Vagina (tissue), 2 donors: ENCODE measurements at regions not wholly inside any gene's neighbourhood (a gene's known extent, or its start where the extent isn't known, plus 50 kb on each side); places are given as distances from the start of the nearest gene placed in this dataset.

Experiments
- CTCF ChIP-seq, 3 experiments: fragments of 450-650 bp in 2 of 3; fragments of 200-600 bp in 1 of 3; sonication (generic) in 1 of 3; IDR thresholded peaks; one replicate each; pipeline ENCODE4 v1.5.1; 2017 to 2019; ENCODE audit warnings: antibody characterized with exemption in 3 of 3, mild to moderate bottlenecking in 2 of 3, moderate library complexity in 2 of 3
- POLR2A ChIP-seq, 2 donors: fragments of 450-650 bp; IDR thresholded peaks; one replicate each; pipeline ENCODE4 v1.6.1; 2017; ENCODE audit warnings: antibody characterized with exemption in 2 of 2, mild to moderate bottlenecking in 2 of 2, moderate library complexity in 2 of 2
- POLR2AphosphoS5 ChIP-seq, 2 donors: sonication (generic); formaldehyde crosslinking; IDR thresholded peaks; one replicate each; pipeline ENCODE4 v1.9.0; 2017; ENCODE audit warnings: antibody characterized with exemption in 2 of 2, mild to moderate bottlenecking in 2 of 2, low read depth in 1 of 2; ENCODE audit not compliant: insufficient read depth in 1 of 2

DNA sequence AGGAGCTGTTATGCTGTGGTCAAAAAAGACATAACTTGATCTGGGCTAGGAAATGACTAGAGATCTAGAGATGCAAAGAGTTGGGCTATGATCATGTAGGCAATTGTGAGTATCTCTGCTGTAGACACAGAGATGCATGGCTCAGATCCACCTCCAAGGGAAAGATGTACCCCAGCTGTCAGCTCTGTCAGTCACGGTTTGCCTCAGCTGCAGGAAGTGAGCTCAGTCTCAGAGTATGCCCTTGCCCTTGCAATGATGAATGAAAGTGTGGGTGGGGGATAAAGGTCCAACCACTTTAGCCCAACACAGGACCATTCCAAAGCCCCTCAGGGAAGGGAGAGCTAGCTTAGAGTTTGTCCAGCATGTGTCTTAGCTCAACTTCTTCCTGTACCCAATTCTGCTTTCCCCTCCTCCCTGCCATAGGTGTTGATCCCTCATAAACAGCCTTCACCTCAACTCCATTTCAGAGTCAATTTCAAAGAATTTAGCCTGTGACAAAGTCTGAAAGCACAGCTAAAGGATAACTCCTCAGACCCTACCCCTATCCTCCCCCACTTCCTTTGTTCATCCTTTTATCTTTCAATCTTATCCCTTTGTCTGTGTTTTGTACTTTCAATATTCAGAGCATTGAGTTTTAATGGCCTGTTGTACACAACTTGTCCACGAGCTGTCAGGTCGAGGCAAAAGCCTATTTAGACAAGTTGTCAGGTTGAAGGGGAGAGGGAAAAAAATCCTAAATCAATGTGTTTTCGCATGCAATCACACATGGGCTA lies 90.6 kb downstream of the MID1IP1 start:
- TF ChIP-seq CTCF (IDR thresholded peaks at IDR 0.05) (no peak), POLR2AphosphoS5 (IDR thresholded peaks at IDR 0.05; ENCODE audit: insufficient read depth in 1 of 2, low read depth in 1 of 2) (no peak), POLR2A (IDR thresholded peaks at IDR 0.05) (no peak)
